Type B pancreatic cell (in vitro differentiated cells): ENCODE measurements at regions not wholly inside any gene's neighbourhood (a gene's known extent, or its start where the extent isn't known, plus 50 kb on each side); places are given as distances from the start of the nearest gene placed in this dataset.

ENCODE experiments used
- DNase-seq: peaks from one replicate; pipeline ENCODE4 v3.0.0; 2021; ENCODE audit warnings: mixed read lengths; ENCODE audit not compliant: unreplicated experiment; ENCODE audit errors: extremely low spot score
- H3K27ac Mint-ChIP-seq: 2 replicates; pipeline ENCODE4 v1.8.0; 2021; ENCODE audit warnings: mild to moderate bottlenecking, mixed read lengths
- H3K27me3 Mint-ChIP-seq: 2 replicates; pipeline ENCODE4 v1.8.0; 2021; ENCODE audit warnings: mixed read lengths
- H3K36me3 Mint-ChIP-seq: 2 replicates; pipeline ENCODE4 v1.8.0; 2021; ENCODE audit warnings: mixed read lengths
- H3K4me1 Mint-ChIP-seq: one replicate; pipeline ENCODE4 v1.8.0; 2021; ENCODE audit warnings: mixed read lengths; ENCODE audit not compliant: unreplicated experiment
- H3K4me3 Mint-ChIP-seq: 2 replicates; pipeline ENCODE4 v1.8.0; 2021; ENCODE audit warnings: mild to moderate bottlenecking, mixed read lengths
- H3K9me3 Mint-ChIP-seq: 2 replicates; pipeline ENCODE4 v1.8.0; 2021; ENCODE audit warnings: mixed read lengths
- TF ChIP-seq, protein P1 (sequence below): fragments of 200-600 bp; sonication (generic); conservative IDR thresholded peaks from 2 replicates; pipeline ENCODE4 v1.5.0; 2021; ENCODE audit warnings: antibody characterized with exemption, mild to moderate bottlenecking

DNA sequence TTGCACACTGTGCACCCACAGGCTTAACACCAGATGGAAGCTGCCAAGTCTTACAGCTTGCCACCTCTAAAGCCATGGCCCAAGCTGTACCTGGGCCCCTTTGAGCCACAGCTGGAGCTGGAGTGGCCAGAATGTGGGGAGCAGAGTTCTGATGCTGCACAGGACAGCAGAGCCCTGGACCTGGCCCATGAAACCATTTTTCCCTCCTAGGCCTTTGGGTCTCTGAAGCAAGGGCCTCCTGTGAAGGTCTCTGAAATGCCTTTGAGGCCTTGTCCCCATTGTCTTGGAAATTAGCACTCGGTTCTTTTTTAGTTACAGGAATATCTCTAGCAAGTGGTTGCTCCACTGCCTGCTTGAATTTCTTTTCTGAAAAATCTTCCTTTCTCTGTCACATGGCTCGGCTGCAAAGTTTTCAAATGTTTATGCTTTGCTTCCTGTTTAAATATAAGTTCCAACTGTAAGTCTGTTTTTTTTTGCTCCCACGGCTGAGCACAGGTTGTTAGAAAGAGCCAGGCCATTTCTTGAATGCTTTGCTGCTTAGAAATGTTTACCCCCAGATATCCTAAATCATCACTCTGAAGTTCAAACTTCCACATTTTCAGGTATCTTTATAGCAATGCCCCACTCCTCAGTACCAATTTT is 156.8 kb upstream of the GORAB start:
- Mint-ChIP-seq H3K4me3 (no peak overlapping the region), H3K27me3 (no peaks in the 10 kb centered on the region), H3K9me3 (peaks cover 5% of the 10 kb centered on the region), H3K4me1 (peaks cover 4% of the 10 kb centered on the region), H3K27ac (no peak overlapping the region), H3K36me3 (no peaks in the 10 kb centered on the region)
- TF ChIP-seq, protein P1, sequence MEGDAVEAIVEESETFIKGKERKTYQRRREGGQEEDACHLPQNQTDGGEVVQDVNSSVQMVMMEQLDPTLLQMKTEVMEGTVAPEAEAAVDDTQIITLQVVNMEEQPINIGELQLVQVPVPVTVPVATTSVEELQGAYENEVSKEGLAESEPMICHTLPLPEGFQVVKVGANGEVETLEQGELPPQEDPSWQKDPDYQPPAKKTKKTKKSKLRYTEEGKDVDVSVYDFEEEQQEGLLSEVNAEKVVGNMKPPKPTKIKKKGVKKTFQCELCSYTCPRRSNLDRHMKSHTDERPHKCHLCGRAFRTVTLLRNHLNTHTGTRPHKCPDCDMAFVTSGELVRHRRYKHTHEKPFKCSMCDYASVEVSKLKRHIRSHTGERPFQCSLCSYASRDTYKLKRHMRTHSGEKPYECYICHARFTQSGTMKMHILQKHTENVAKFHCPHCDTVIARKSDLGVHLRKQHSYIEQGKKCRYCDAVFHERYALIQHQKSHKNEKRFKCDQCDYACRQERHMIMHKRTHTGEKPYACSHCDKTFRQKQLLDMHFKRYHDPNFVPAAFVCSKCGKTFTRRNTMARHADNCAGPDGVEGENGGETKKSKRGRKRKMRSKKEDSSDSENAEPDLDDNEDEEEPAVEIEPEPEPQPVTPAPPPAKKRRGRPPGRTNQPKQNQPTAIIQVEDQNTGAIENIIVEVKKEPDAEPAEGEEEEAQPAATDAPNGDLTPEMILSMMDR, result no peak
- DNase-seq, result no peak

DNA sequence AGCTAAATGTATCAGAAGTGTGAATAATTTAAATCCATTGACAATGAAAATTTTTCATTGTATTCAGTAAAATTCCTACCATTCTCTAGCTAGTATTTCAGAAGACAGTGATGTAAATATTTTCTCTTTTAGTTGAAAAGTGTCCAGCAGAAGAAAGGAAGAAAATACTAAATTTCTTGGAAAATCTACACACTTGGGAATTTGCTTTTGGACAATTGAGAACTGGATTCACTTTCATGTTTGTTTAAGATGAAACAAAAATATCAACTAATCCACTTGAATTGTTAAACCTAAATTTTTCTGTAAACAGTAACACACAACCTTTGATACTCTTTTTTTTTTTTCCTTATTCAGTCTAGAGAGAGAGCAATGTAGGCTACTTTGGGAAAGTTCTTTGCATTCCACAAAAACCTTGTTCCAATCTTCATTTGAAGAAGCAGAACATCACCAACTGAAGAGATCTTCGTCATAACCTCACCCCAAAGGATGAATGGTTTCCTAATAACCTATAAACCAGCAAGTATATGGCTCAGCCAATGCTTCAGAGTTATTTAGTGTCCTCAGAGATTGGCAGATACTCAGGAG is 155.1 kb upstream of the GORAB start:
- DNase-seq, result no peak
- TF ChIP-seq, protein P1, result no peak

DNA sequence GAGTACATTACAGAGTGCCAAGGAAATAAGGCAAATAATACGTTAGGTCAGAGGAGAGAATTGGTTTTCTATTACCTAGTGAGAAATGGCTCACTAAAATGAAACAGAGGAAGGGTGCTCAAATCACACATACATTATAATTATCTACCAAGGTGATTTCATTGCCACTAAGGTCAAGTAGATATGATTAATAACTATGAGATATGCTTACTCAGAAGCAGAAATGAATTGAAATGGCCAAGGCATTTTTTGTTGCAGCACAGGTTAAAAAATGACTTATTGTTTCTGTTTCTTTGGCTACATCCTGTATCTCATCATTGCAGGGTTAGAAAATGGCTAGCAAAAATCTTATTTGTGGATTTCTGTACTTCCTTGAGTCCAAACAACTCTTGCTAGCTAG is 154.5 kb upstream of the GORAB start:
- Mint-ChIP-seq H3K27ac (no peak overlapping the region), H3K27me3 (no peaks in the 10 kb centered on the region), H3K4me3 (no peak overlapping the region), H3K36me3 (no peaks in the 10 kb centered on the region), H3K9me3 (peaks cover 5% of the 10 kb centered on the region), H3K4me1 (peaks cover 4% of the 10 kb centered on the region)
- no peak for DNase-seq
- TF ChIP-seq, protein P1, result no peak

More for the DNA sequence above, 155.1 kb upstream of the GORAB start:
- peaks cover 5% of the 10 kb centered on the region for H3K9me3 Mint-ChIP-seq
- no peak overlapping the region for H3K27ac Mint-ChIP-seq
- peaks cover 4% of the 10 kb centered on the region for H3K4me1 Mint-ChIP-seq
- no peaks in the 10 kb centered on the region for H3K36me3 Mint-ChIP-seq
- no peak overlapping the region for H3K4me3 Mint-ChIP-seq
- H3K27me3 Mint-ChIP-seq, result no peaks in the 10 kb centered on the region

- TF ChIP-seq, protein P1, result no peak
- Mint-ChIP-seq H3K36me3 (no peaks in the 10 kb centered on the region), H3K4me1 (peaks cover 4% of the 10 kb centered on the region), H3K9me3 (peaks cover 5% of the 10 kb centered on the region), H3K27ac (no peak overlapping the region), H3K4me3 (no peak overlapping the region), H3K27me3 (no peaks in the 10 kb centered on the region)
- DNase-seq, result no peak
Measured at GRCh38 chr1:170377896-170378634, 153.9 kb upstream of the GORAB start.

GRCh38 chr1:170385750-170386149 is 146.2 kb upstream of the GORAB start:
- Mint-ChIP-seq H3K4me3 (no peak overlapping the region), H3K9me3 (no peaks in the 10 kb centered on the region), H3K27ac (no peak overlapping the region), H3K27me3 (no peaks in the 10 kb centered on the region), H3K4me1 (no peaks in the 10 kb centered on the region), H3K36me3 (no peaks in the 10 kb centered on the region)
- TF ChIP-seq, protein P1, result no peak
- DNase-seq, result no peak
